B cell (primary cell): ENCODE measurements at regions not wholly inside any gene's neighbourhood (a gene's known extent, or its start where the extent isn't known, plus 50 kb on each side); places are given as distances from the start of the nearest gene placed in this dataset.

ENCODE experiments used
- EZH2 ChIP-seq: IDR thresholded peaks from 2 replicates; pipeline ENCODE4 v1.6.1; 2012; ENCODE audit warnings: borderline replicate concordance, low read depth, mild to moderate bottlenecking, moderate library complexity, low read length; ENCODE audit not compliant: insufficient read depth, poor library complexity, severe bottlenecking
- TF ChIP-seq, protein P1 (sequence below): fragments of 200-600 bp; IDR thresholded peaks from one replicate; pipeline ENCODE4 v1.8.0; 2022; ENCODE audit warnings: antibody characterized with exemption, mild to moderate bottlenecking

DNA sequence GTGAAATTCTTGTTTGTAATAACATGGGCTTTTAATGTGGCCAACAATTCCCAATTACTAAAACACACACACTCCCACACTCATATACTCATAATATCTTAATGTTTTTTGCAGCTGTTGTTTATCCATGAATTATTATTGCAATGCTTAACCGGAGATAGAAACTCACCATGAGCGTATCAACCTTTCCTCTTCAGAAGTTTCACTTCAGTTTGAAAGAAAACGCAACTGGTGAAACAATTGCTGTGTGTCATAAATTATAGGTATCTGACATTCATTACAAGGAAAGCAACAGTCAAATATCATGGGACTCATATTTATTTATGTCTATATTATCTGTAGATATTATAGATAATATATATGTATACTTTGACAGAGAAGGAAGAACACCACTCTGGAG lies 104.1 kb downstream of the HDGFL1 start:
- TF ChIP-seq, protein P1, sequence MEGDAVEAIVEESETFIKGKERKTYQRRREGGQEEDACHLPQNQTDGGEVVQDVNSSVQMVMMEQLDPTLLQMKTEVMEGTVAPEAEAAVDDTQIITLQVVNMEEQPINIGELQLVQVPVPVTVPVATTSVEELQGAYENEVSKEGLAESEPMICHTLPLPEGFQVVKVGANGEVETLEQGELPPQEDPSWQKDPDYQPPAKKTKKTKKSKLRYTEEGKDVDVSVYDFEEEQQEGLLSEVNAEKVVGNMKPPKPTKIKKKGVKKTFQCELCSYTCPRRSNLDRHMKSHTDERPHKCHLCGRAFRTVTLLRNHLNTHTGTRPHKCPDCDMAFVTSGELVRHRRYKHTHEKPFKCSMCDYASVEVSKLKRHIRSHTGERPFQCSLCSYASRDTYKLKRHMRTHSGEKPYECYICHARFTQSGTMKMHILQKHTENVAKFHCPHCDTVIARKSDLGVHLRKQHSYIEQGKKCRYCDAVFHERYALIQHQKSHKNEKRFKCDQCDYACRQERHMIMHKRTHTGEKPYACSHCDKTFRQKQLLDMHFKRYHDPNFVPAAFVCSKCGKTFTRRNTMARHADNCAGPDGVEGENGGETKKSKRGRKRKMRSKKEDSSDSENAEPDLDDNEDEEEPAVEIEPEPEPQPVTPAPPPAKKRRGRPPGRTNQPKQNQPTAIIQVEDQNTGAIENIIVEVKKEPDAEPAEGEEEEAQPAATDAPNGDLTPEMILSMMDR = no peak
- no peak for TF ChIP-seq EZH2
